Esophagus squamous epithelium (tissue), 5 donors: ENCODE measurements at regions not wholly inside any gene's neighbourhood (a gene's known extent, or its start where the extent isn't known, plus 50 kb on each side); places are given as distances from the start of the nearest gene placed in this dataset.
"Not testable (repeated sequence)": the region's sequence is repeated elsewhere in the genome, so short reads cannot be mapped to it uniquely, and the experiment has no call there.

Source experiments
- DNase-seq: peaks from one replicate; lab custom pipeline; 2025; lab: John Stamatoyannopoulos, UW
- H3K27ac ChIP-seq, 4 donors: fragments of 200-600 bp; sonication (generic); one replicate each; pipeline ENCODE4 v1.5.1; 2016 to 2019; ENCODE audit warnings: mild to moderate bottlenecking in 1 of 4
- H3K27me3 ChIP-seq, 4 donors: fragments of 200-600 bp; sonication (generic); 1 replicate in 3 of 4; 2 replicates in 1 of 4; pipeline versions ENCODE4 v1.5.1 to v1.6.0; 2017 to 2021; ENCODE audit warnings: antibody characterized with exemption in 1 of 4
- H3K36me3 ChIP-seq, 3 donors: fragments of 200-600 bp; sonication (generic); one replicate each; pipeline ENCODE4 v1.5.1; 2016 to 2019
- H3K4me1 ChIP-seq, 3 donors: fragments of 200-600 bp; sonication (generic); one replicate each; pipeline ENCODE4 v1.5.1; 2017 to 2019
- H3K4me3 ChIP-seq, 4 donors: fragments of 200-600 bp; sonication (generic); 1 replicate in 3 of 4; 2 replicates in 1 of 4; pipeline ENCODE4 v1.5.1; 2016 to 2019; ENCODE audit warnings: mild to moderate bottlenecking in 2 of 4, moderate library complexity in 1 of 4
- H3K9me3 ChIP-seq, 3 donors: fragments of 200-600 bp; sonication (generic); one replicate each; pipeline ENCODE4 v1.5.1; 2016 to 2019
- CTCF ChIP-seq, 6 experiments: fragments of 450-650 bp in 4 of 6; fragments of 200-600 bp in 2 of 6; sonication (generic) in 2 of 6; IDR thresholded peaks; one replicate each; pipeline ENCODE4 v1.5.1; 2016 to 2019; ENCODE audit warnings: antibody characterized with exemption in 6 of 6, mild to moderate bottlenecking in 4 of 6, moderate library complexity in 4 of 6
- POLR2A ChIP-seq, 4 donors: fragments of 450-650 bp; IDR thresholded peaks; one replicate each; pipeline ENCODE4 v1.6.1; 2017; ENCODE audit warnings: antibody characterized with exemption in 4 of 4, mild to moderate bottlenecking in 4 of 4, moderate library complexity in 3 of 4
- WGBS, 2 donors: methylation state at CpG; one replicate each; pipeline ENCODE4 v1.1.5; 2018; 5-methylcytosine and 5-hydroxymethylcytosine counted together
- intact Hi-C: fragments of 100-400 bp; cut with DNase I; formaldehyde crosslinking; loops from one replicate; pipeline ENCODE4 v1.15.0; 2022
- donor health status: DM: yes; HTN: yes; CAD: no.

DNA sequence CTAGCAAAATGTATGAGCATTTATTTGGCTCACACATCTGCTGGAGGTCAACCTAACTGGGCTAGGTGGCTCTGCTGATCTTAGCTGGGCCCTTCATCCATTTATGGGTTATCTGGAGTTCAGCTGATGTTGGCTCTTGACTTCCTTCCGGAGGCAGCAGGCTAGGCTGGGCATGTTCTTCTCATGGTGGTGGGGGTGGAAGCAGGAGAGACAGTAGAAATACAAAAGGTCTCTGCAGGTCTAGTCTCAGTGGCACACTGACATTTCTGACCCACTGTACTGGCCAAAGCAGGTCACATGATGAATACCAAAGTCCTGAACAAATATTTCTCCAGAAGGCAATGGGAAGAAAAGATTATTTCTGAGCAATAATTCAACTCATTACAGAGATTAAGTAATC lies 334.6 kb downstream of the CRPPA start:
- Histone ChIP-seq H3K9me3 (no peaks in the 10 kb centered on the region), H3K27ac (no peak overlapping the region), H3K36me3 (no peaks in the 10 kb centered on the region), H3K27me3 (no peaks in the 10 kb centered on the region), H3K4me1 (peaks cover 0 to 8% (median 0%) of the 10 kb centered on the region in 3 donors), H3K4me3 (no peak overlapping the region)
- DNase-seq: no peak
- TF ChIP-seq POLR2A (IDR thresholded peaks at IDR 0.05): no peak
- intact Hi-C loops: loop anchor here (10.0 kb wide), 1 partner anchor 478 kb away; no protein-coding TSS in a partner anchor
- WGBS, 2 donors: 63% methylated on average over 1 of the region's 1 CpG; no CpG with 5 or more reads in 1 of the 2 donors

GRCh38 chr7:16085780-16086179 lies 335.6 kb downstream of the CRPPA start:
- H3K4me3 ChIP-seq, H3K27me3 ChIP-seq, H3K4me1 ChIP-seq, H3K36me3 ChIP-seq, DNase-seq, H3K27ac ChIP-seq, H3K9me3 ChIP-seq: not testable (repeated sequence)
- intact Hi-C loops: loop anchor here (10.0 kb wide), 1 partner anchor 479 kb away; no protein-coding TSS in a partner anchor
- WGBS, 2 donors: 77 to 92% methylated on average over 3 to 6 of the region's 6 CpGs

DNA sequence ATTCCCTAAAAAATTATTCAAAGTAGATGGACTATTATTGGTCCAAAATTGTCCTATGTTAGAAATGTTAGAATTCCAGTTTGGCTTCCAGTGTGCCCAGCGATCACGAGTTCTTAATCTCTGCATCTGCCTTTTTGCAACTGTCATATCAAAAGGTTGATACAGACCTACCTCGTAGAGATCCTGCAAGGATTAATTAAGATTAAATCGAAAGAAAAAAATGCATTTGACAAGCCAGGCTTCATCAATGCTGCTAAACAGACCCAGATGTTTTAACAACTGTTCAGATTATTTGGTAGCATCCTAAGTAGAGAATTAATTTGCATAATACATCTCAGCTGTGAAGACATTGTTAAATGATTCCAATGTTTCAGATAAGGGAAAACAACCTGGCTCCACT lies 336.5 kb downstream of the CRPPA start:
- no peaks in the 10 kb centered on the region for H3K9me3 ChIP-seq
- 31 to 46% methylated on average over 4 of the region's 4 CpGs for WGBS, 2 donors
- H3K27ac ChIP-seq: no peak overlapping the region
- H3K4me3 ChIP-seq: no peak overlapping the region
- H3K36me3 ChIP-seq: no peaks in the 10 kb centered on the region
- no peaks in the 10 kb centered on the region for H3K27me3 ChIP-seq
- DNase-seq: no peak
- peaks cover 0 to 8% (median 0%) of the 10 kb centered on the region in 3 donors for H3K4me1 ChIP-seq
- intact Hi-C loops: loop anchor here (10.0 kb wide), 1 partner anchor 480 kb away; no protein-coding TSS in a partner anchor
- TF ChIP-seq CTCF (IDR thresholded peaks at IDR 0.05) (no peak), POLR2A (IDR thresholded peaks at IDR 0.05) (no peak)

- TF ChIP-seq CTCF (IDR thresholded peaks at IDR 0.05) (no peak), POLR2A (IDR thresholded peaks at IDR 0.05) (no peak)
- 18 to 28% methylated on average over 3 of the region's 3 CpGs for WGBS, 2 donors
- Histone ChIP-seq H3K9me3 (no peaks in the 10 kb centered on the region), H3K27me3 (no peaks in the 10 kb centered on the region), H3K27ac (no peak overlapping the region), H3K4me3 (no peak overlapping the region), H3K36me3 (no peaks in the 10 kb centered on the region), H3K4me1 (peaks cover 0 to 8% (median 0%) of the 10 kb centered on the region in 3 donors)
- DNase-seq: no peak
- intact Hi-C loops: loop anchor here (10.0 kb wide), 1 partner anchor 480 kb away; no protein-coding TSS in a partner anchor
Observed at GRCh38 chr7:16084370-16084769, 337.0 kb downstream of the CRPPA start.

GRCh38 chr7:16083931-16084330 lies 337.4 kb downstream of the CRPPA start:
- Histone ChIP-seq H3K36me3 (no peaks in the 10 kb centered on the region), H3K27ac (no peak overlapping the region), H3K4me3 (no peak overlapping the region), H3K27me3 (no peaks in the 10 kb centered on the region), H3K9me3 (no peaks in the 10 kb centered on the region), H3K4me1 (peaks cover 0 to 8% (median 0%) of the 10 kb centered on the region in 3 donors)
- TF ChIP-seq CTCF (IDR thresholded peaks at IDR 0.05): no peak
- TF ChIP-seq POLR2A (IDR thresholded peaks at IDR 0.05): no peak
- no peak for DNase-seq
- 21 to 27% methylated on average over 3 of the region's 3 CpGs for WGBS, 2 donors
- intact Hi-C loops: loop anchor here (10.0 kb wide), 1 partner anchor 481 kb away; no protein-coding TSS in a partner anchor

DNA sequence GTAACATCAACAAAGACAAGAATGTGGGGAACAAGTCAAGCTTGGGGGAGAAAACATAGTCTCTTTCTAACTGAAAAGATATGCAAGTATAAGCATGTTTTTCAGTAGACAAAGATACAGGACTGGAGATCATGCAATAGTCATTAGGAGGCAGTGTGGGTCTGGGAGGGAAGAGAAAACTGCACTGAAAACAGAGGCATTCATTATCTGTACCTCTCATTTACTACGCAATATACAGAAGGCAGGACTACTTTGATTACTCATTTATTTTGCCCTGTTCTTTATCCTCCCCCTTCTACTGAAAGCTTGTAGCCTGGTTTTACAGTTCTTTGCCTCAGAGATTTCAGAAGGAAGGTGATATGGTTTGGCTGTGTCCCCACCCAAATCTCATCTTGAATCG lies 341.2 kb downstream of the CRPPA start:
- WGBS, 2 donors: 86% methylated on average over 2 of the region's 2 CpGs

More for the DNA sequence above, 341.2 kb downstream of the CRPPA start:
- Histone ChIP-seq H3K4me1 (peaks cover 0 to 8% (median 0%) of the 10 kb centered on the region in 3 donors), H3K9me3 (no peaks in the 10 kb centered on the region), H3K27me3 (no peaks in the 10 kb centered on the region), H3K4me3 (no peak overlapping the region), H3K36me3 (no peaks in the 10 kb centered on the region), H3K27ac (no peak overlapping the region)
- no peak for DNase-seq
- intact Hi-C loops: loop anchor here (10.0 kb wide), 1 partner anchor 485 kb away; no protein-coding TSS in a partner anchor
- TF ChIP-seq CTCF (IDR thresholded peaks at IDR 0.05) (no peak), POLR2A (IDR thresholded peaks at IDR 0.05) (no peak)
